K562 (cell line): ENCODE measurements at regions not wholly inside any gene's neighbourhood (a gene's known extent, or its start where the extent isn't known, plus 50 kb on each side); places are given as distances from the start of the nearest gene placed in this dataset.

Source experiments
- CREB1 ChIP-seq, 2 experiments: sonication (generic) in 1 of 2; formaldehyde crosslinking in 1 of 2; IDR thresholded peaks; 2 replicates each; pipeline versions ENCODE4 v1.6.1 to v1.8.0; 2012 to 2022; ENCODE audit warnings: inconsistent platforms in 1 of 2, mild to moderate bottlenecking in 1 of 2, missing genetic modification reagents in 1 of 2, moderate library complexity in 1 of 2
- FOXA3 ChIP-seq, 2 experiments: fragments of 450-650 bp in 1 of 2; sonication (generic) in 1 of 2; formaldehyde crosslinking; IDR thresholded peaks in 1 of 2; conservative IDR thresholded peaks in 1 of 2; 2 replicates each; pipeline versions ENCODE4 v1.4.0 to v1.8.0; 2020 to 2022; ENCODE audit warnings: mild to moderate bottlenecking in 2 of 2, missing genetic modification reagents in 1 of 2
- HEY1 ChIP-seq: fragments of 250-450 bp; sonication (Bioruptor Pico); IDR thresholded peaks from 2 replicates; pipeline ENCODE4 v1.5.0; 2020; ENCODE audit warnings: mild to moderate bottlenecking, moderate library complexity, borderline replicate concordance
- LEF1 ChIP-seq: fragments of 450-650 bp; IDR thresholded peaks from 2 replicates; pipeline ENCODE4 v1.6.1; 2016; ENCODE audit warnings: mild to moderate bottlenecking
- MAFF ChIP-seq: IDR thresholded peaks from 2 replicates; pipeline ENCODE4 v1.6.1; 2012; ENCODE audit warnings: low read length, improper control_type of control experiment
- MEF2A ChIP-seq: IDR thresholded peaks from 2 replicates; pipeline ENCODE4 v1.6.1; 2011; ENCODE audit warnings: low read depth, mild to moderate bottlenecking, low read length, moderate library complexity; ENCODE audit not compliant: control insufficient read depth
- MTA1 ChIP-seq: fragments of 450-650 bp; IDR thresholded peaks from 2 replicates; pipeline ENCODE4 v1.6.1; 2017; ENCODE audit warnings: borderline replicate concordance
- POLR2G ChIP-seq: fragments of 200-400 bp; formaldehyde crosslinking; IDR thresholded peaks from 2 replicates; pipeline ENCODE4 v1.6.1; 2017; ENCODE audit warnings: low read depth, mild to moderate bottlenecking, antibody characterized with exemption, low read length, moderate library complexity
- PPARD ChIP-seq: fragments of 250-450 bp; sonication (Bioruptor Pico); IDR thresholded peaks from 2 replicates; pipeline ENCODE4 v1.8.0; 2022; ENCODE audit warnings: inconsistent platforms, mild to moderate bottlenecking, moderate library complexity
- PRMT5 ChIP-seq: sonication (generic); formaldehyde crosslinking; IDR thresholded peaks from 2 replicates; pipeline ENCODE4 v1.5.0; 2020; ENCODE audit warnings: missing genetic modification reagents
- REST ChIP-seq, 2 experiments: fragments of 450-650 bp; formaldehyde crosslinking in 1 of 2; IDR thresholded peaks; 2 replicates each; pipeline versions ENCODE4 v1.4.0 to v1.6.1; 2014 to 2020; ENCODE audit warnings: mild to moderate bottlenecking in 2 of 2, borderline replicate concordance in 1 of 2, low read depth in 1 of 2
- SRSF7 ChIP-seq: fragments of 200-400 bp; formaldehyde crosslinking; optimal IDR thresholded peaks from 2 replicates; pipeline ENCODE3; 2017; ENCODE audit warnings: mild to moderate bottlenecking, low read depth, low read length
- SRSF9 ChIP-seq: fragments of 200-400 bp; formaldehyde crosslinking; IDR thresholded peaks from 2 replicates; pipeline ENCODE4 v1.6.1; 2017; ENCODE audit warnings: low read depth, low read length, borderline replicate concordance
- TBL1XR1 ChIP-seq, 2 experiments: IDR thresholded peaks; 2 replicates each; pipeline ENCODE4 v1.6.1; 2012; ENCODE audit warnings: improper control_type of control experiment in 2 of 2, low read length in 2 of 2, mild to moderate bottlenecking in 1 of 2
- TF ChIP-seq, protein P1 (sequence below): sonication (generic); formaldehyde crosslinking; IDR thresholded peaks from 2 replicates; pipeline ENCODE4 v1.8.0; 2022; ENCODE audit warnings: mild to moderate bottlenecking, missing genetic modification reagents
- TF ChIP-seq, protein P2 (sequence below), 2 experiments: fragments of 450-650 bp; conservative IDR thresholded peaks; 2 replicates each; pipeline ENCODE4 v1.6.1; 2017; ENCODE audit warnings: mild to moderate bottlenecking in 2 of 2, moderate library complexity in 2 of 2

GRCh38 chr5:135133698-135134515, 99.9 kb upstream of the PITX1 start (continued):
- TF ChIP-seq HEY1 (CRISPR knock-in tag) (peak; percentile 100), SRSF7 (no peak), REST (IDR thresholded peaks at IDR 0.05; ENCODE audit: borderline replicate concordance) (peak; percentile 74), REST (CRISPR knock-in tag; IDR thresholded peaks at IDR 0.05; ENCODE audit: low read depth) (no peak), CREB1 (IDR thresholded peaks at IDR 0.05) (peak; percentile 93), CREB1 (CRISPR knock-in tag; IDR thresholded peaks at IDR 0.05) (peak; percentile 90), POLR2G (peak; percentile 65), MAFF (no peak; the same call in 1 of the 2 replicates), MTA1 (peak; percentile 97), LEF1 (peak; percentile 99), PPARD (CRISPR knock-in tag) (no peak), PRMT5 (no peak), MEF2A (peak; percentile 76), SRSF9 (no peak), TBL1XR1 (IDR thresholded peaks at IDR 0.05; ENCODE audit: low read length in 2 of 2) (peak; percentile 100), FOXA3 (CRISPR knock-in tag; conservative IDR thresholded peaks at IDR 0.05 in 1 of 2, IDR thresholded peaks at IDR 0.05 in 1 of 2) (peak in 1 of 2 experiments; percentile 82; a peak in 2 of 4 replicates)
- TF ChIP-seq, protein P1, sequence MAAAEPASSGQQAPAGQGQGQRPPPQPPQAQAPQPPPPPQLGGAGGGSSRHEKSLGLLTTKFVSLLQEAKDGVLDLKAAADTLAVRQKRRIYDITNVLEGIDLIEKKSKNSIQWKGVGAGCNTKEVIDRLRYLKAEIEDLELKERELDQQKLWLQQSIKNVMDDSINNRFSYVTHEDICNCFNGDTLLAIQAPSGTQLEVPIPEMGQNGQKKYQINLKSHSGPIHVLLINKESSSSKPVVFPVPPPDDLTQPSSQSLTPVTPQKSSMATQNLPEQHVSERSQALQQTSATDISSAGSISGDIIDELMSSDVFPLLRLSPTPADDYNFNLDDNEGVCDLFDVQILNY (CRISPR knock-in tag), result peak; percentile 97
- TF ChIP-seq, protein P2, sequence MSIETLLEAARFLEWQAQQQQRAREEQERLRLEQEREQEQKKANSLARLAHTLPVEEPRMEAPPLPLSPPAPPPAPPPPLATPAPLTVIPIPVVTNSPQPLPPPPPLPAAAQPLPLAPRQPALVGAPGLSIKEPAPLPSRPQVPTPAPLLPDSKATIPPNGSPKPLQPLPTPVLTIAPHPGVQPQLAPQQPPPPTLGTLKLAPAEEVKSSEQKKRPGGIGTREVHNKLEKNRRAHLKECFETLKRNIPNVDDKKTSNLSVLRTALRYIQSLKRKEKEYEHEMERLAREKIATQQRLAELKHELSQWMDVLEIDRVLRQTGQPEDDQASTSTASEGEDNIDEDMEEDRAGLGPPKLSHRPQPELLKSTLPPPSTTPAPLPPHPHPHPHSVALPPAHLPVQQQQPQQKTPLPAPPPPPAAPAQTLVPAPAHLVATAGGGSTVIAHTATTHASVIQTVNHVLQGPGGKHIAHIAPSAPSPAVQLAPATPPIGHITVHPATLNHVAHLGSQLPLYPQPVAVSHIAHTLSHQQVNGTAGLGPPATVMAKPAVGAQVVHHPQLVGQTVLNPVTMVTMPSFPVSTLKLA (conservative IDR thresholded peaks at IDR 0.05), result peak; percentile 98 to 99
